Stimulated activated memory B cell treated with anti-CD40 and anti-IgM and Interleukin-4, amounts not matched to agents 10 μg/mL and 1 μg/mL and 100 μg/mL, for 72 hours (primary cell): ENCODE measurements at regions not wholly inside any gene's neighbourhood (a gene's known extent, or its start where the extent isn't known, plus 50 kb on each side); places are given as distances from the start of the nearest gene placed in this dataset.
"Not testable (repeated sequence)": the region's sequence is repeated elsewhere in the genome, so short reads cannot be mapped to it uniquely, and the experiment has no call there.

Source experiments
- ATAC-seq: fragments of 150-1000 bp; cut with Tn5 transposase; 2 replicates; pipeline ENCODE4 v1.10.0; 2021
- H3K27ac Mint-ChIP-seq: one replicate; pipeline ENCODE4 v1.8.0; 2022; ENCODE audit warnings: mild to moderate bottlenecking, mixed read lengths
- H3K27me3 Mint-ChIP-seq: one replicate; pipeline ENCODE4 v1.8.0; 2022; ENCODE audit warnings: mixed read lengths
- H3K36me3 Mint-ChIP-seq: one replicate; pipeline ENCODE4 v1.8.0; 2022; ENCODE audit warnings: mixed read lengths
- H3K4me1 Mint-ChIP-seq: one replicate; pipeline ENCODE4 v1.8.0; 2022; ENCODE audit warnings: mixed read lengths
- H3K4me3 Mint-ChIP-seq: one replicate; pipeline ENCODE4 v1.8.0; 2022; ENCODE audit warnings: mild to moderate bottlenecking, moderate library complexity, mixed read lengths
- H3K9me3 Mint-ChIP-seq: one replicate; pipeline ENCODE4 v1.8.0; 2022; ENCODE audit warnings: mixed read lengths

GRCh38 chr16:60816461-60816860 is 1219.8 kb downstream of the CDH8 start:
- Mint-ChIP-seq H3K36me3 (no peaks in the 10 kb centered on the region), H3K4me1 (no peaks in the 10 kb centered on the region)

DNA sequence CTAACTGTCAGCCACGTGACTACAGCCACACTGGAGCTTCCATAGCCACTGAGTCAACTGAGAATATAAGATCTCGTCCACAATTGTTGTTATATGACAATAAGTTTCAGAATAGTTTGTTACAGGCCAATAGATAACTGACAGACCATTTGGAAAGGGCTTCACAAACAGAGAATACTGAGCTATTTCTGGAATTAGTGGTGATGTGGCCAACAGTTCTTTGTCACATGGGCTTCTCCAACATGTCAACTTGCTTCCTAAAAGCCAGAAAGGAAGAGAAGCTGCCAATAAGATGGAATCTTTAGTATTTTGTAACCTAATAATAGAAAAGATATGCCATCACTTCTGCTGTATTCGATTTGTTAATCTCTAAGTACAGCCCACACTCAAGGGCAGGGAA is 1220.4 kb downstream of the CDH8 start:
- Mint-ChIP-seq H3K9me3 (no peaks in the 10 kb centered on the region), H3K4me3 (no peak overlapping the region), H3K36me3 (no peaks in the 10 kb centered on the region), H3K27me3 (no peaks in the 10 kb centered on the region), H3K27ac (no peak overlapping the region), H3K4me1 (no peaks in the 10 kb centered on the region)
- no peak for ATAC-seq

More at GRCh38 chr16:60816461-60816860, 1219.8 kb downstream of the CDH8 start:
- H3K27ac Mint-ChIP-seq, result no peak overlapping the region
- H3K9me3 Mint-ChIP-seq, result no peaks in the 10 kb centered on the region
- H3K4me3 Mint-ChIP-seq, result no peak overlapping the region
- no peaks in the 10 kb centered on the region for H3K27me3 Mint-ChIP-seq
- ATAC-seq, result no peak

GRCh38 chr16:60815033-60815432 is 1221.2 kb downstream of the CDH8 start:
- H3K36me3 Mint-ChIP-seq, result no peaks in the 10 kb centered on the region
- H3K4me1 Mint-ChIP-seq, result no peaks in the 10 kb centered on the region
- H3K4me3 Mint-ChIP-seq, result no peak overlapping the region
- H3K27ac Mint-ChIP-seq, result no peak overlapping the region
- no peak for ATAC-seq
- H3K9me3 Mint-ChIP-seq, result no peaks in the 10 kb centered on the region
- H3K27me3 Mint-ChIP-seq, result no peaks in the 10 kb centered on the region

DNA sequence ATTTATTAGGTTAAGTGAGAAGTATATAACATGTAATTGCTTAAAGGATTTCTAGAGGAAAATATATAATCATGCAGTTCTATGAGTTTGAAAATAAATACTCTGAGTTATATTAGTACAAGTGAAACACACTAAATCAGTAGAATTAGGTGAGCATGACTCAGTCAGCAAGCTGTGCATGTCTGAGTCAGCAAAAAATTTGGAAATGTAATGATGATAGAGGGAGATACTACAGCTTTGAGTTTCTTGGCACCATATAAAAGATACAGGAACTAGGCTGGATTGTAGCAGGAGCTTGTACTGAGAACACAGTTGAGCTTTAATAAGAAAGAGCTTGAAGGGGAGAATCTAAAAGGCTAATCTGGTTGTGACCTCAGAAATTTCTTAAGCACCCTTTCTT is 1224.6 kb downstream of the CDH8 start:
- peaks cover 5% of the 10 kb centered on the region for H3K9me3 Mint-ChIP-seq
- ATAC-seq, result no peak
- no peaks in the 10 kb centered on the region for H3K27me3 Mint-ChIP-seq
- no peak overlapping the region for H3K27ac Mint-ChIP-seq
- H3K4me3 Mint-ChIP-seq, result no peak overlapping the region
- H3K36me3 Mint-ChIP-seq, result no peaks in the 10 kb centered on the region
- no peaks in the 10 kb centered on the region for H3K4me1 Mint-ChIP-seq

GRCh38 chr16:60811051-60811608 is 1225.1 kb downstream of the CDH8 start:
- no peaks in the 10 kb centered on the region for H3K4me1 Mint-ChIP-seq
- no peaks in the 10 kb centered on the region for H3K36me3 Mint-ChIP-seq
- no peak overlapping the region for H3K4me3 Mint-ChIP-seq
- no peak for ATAC-seq
- H3K27ac Mint-ChIP-seq, result no peak overlapping the region
- H3K27me3 Mint-ChIP-seq, result no peaks in the 10 kb centered on the region
- peaks cover 8% of the 10 kb centered on the region for H3K9me3 Mint-ChIP-seq

- H3K36me3 Mint-ChIP-seq, result no peaks in the 10 kb centered on the region
- H3K27ac Mint-ChIP-seq, result no peak overlapping the region
- H3K4me3 Mint-ChIP-seq, result no peak overlapping the region
- ATAC-seq, result no peak
- H3K4me1 Mint-ChIP-seq, result no peaks in the 10 kb centered on the region
- H3K27me3 Mint-ChIP-seq, result no peaks in the 10 kb centered on the region
- H3K9me3 Mint-ChIP-seq, result peaks cover 8% of the 10 kb centered on the region
Measured at GRCh38 chr16:60810250-60810649, 1226.0 kb downstream of the CDH8 start.

- no peaks in the 10 kb centered on the region for H3K4me1 Mint-ChIP-seq
Measured at GRCh38 chr16:60792437-60792836, 1243.8 kb downstream of the CDH8 start.

GRCh38 chr16:60788631-60789030 is 1247.6 kb downstream of the CDH8 start:
- Mint-ChIP-seq H3K9me3 (no peaks in the 10 kb centered on the region), H3K4me3 (no peak overlapping the region), H3K27ac (no peak overlapping the region), H3K4me1 (no peaks in the 10 kb centered on the region), H3K36me3 (no peaks in the 10 kb centered on the region), H3K27me3 (no peaks in the 10 kb centered on the region)
- ATAC-seq, result no peak

More at GRCh38 chr16:60792437-60792836, 1243.8 kb downstream of the CDH8 start:
- H3K27ac Mint-ChIP-seq, result no peak overlapping the region
- no peaks in the 10 kb centered on the region for H3K36me3 Mint-ChIP-seq
- no peaks in the 10 kb centered on the region for H3K27me3 Mint-ChIP-seq
- ATAC-seq, result no peak
- H3K9me3 Mint-ChIP-seq, result no peaks in the 10 kb centered on the region
- H3K4me3 Mint-ChIP-seq, result no peak overlapping the region

DNA sequence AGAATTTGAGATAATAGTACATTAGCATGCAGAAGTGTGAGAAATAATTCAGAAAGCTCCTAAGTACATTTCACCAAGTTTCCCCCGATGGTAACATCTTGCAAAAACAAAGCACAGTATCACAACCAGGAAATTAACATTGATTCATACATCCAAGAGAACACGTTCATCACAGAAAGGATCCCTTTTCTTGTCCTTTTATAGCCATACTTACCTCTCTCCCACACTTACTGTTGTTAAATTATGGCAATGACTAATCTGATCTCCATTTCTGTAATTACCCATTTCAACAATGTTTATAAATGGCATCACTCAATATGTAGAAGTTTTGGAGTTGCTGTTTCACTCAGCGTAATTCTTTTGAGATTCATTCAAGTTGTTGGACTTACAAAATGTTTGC is 1260.0 kb downstream of the CDH8 start:
- H3K27me3 Mint-ChIP-seq, result no peaks in the 10 kb centered on the region
- no peaks in the 10 kb centered on the region for H3K4me1 Mint-ChIP-seq
- no peak overlapping the region for H3K4me3 Mint-ChIP-seq
- no peak for ATAC-seq
- no peak overlapping the region for H3K27ac Mint-ChIP-seq
- peaks cover 20% of the 10 kb centered on the region for H3K9me3 Mint-ChIP-seq
- H3K36me3 Mint-ChIP-seq, result no peaks in the 10 kb centered on the region

GRCh38 chr16:60771138-60771537 is 1265.1 kb downstream of the CDH8 start:
- ATAC-seq, result no peak
- no peak overlapping the region for H3K27ac Mint-ChIP-seq
- no peaks in the 10 kb centered on the region for H3K4me1 Mint-ChIP-seq
- no peak overlapping the region for H3K4me3 Mint-ChIP-seq
- no peaks in the 10 kb centered on the region for H3K27me3 Mint-ChIP-seq
- H3K9me3 Mint-ChIP-seq, result peaks cover 16% of the 10 kb centered on the region
- H3K36me3 Mint-ChIP-seq, result no peaks in the 10 kb centered on the region

DNA sequence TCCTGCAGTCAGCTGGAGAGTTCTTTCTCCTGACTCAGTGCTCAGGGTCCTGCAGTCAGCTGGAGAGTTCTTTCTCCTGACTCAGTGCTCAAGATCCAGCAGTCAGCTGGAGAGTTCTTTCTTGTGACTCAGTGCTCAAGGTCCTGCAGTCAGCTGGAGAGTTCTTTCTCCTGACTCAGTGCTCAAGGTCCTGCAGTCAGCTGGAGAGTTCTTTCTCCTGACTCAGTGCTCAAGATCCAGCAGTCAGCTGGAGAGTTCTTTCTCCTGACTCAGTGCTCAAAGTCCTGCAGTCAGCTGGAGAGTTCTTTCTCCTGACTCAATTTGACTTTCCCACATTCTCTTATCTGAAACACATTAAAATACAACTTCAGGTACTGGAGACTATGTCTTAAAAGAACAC is 1265.9 kb downstream of the CDH8 start:
- not testable (repeated sequence) for H3K36me3 Mint-ChIP-seq, ATAC-seq, H3K27ac Mint-ChIP-seq, H3K27me3 Mint-ChIP-seq, H3K4me3 Mint-ChIP-seq, H3K4me1 Mint-ChIP-seq
- H3K9me3 Mint-ChIP-seq, result peaks cover 16% of the 10 kb centered on the region

DNA sequence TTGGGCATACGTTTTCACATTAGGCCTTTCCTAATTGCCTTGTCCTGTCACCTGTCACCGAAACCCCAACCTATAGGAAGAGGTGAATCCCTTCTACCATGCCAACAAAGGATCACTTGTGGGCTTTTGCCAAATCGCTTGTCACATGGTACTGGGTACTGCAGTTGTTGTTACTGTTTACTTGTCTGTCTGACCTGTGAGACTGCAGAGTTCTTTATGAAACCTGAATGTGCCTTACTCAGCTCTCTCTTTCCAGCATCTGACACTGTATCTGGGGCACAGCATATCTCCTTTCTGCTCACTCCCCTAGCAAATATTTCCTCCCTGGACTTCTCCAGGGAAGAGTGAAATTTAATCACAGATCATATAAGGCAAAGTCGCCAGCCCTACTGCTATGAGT is 1272.4 kb downstream of the CDH8 start:
- ATAC-seq, result no peak
- no peaks in the 10 kb centered on the region for H3K4me1 Mint-ChIP-seq
- H3K27me3 Mint-ChIP-seq, result no peaks in the 10 kb centered on the region
- no peak overlapping the region for H3K4me3 Mint-ChIP-seq
- peaks cover 3% of the 10 kb centered on the region for H3K9me3 Mint-ChIP-seq
- no peak overlapping the region for H3K27ac Mint-ChIP-seq
- H3K36me3 Mint-ChIP-seq, result no peaks in the 10 kb centered on the region

GRCh38 chr16:60755907-60756306 is 1280.3 kb downstream of the CDH8 start:
- H3K9me3 Mint-ChIP-seq, result no peaks in the 10 kb centered on the region
- no peak for ATAC-seq
- no peak overlapping the region for H3K27ac Mint-ChIP-seq
- no peak overlapping the region for H3K4me3 Mint-ChIP-seq
- no peaks in the 10 kb centered on the region for H3K27me3 Mint-ChIP-seq
- H3K36me3 Mint-ChIP-seq, result no peaks in the 10 kb centered on the region
- no peaks in the 10 kb centered on the region for H3K4me1 Mint-ChIP-seq

DNA sequence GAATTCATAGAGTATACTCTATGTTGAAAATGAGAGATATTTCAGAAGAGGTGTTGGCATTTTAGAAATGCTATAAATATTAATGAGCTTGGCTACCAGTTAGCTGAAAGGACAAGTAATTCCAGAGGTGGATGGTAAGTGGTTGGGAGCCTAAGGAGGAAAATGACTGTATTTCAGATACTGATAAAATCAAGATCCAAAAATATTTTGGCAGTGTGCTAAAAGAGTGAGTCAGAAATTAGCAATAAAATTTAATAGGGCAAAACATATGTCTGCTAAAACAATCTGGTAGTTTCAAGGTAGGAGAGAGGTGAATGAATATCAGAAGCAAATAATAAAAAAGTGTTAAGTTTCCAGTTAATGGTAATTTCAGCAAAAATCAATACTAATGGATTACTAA is 1287.9 kb downstream of the CDH8 start:
- Mint-ChIP-seq H3K36me3 (no peaks in the 10 kb centered on the region), H3K27me3 (no peaks in the 10 kb centered on the region), H3K4me1 (no peaks in the 10 kb centered on the region), H3K4me3 (no peak overlapping the region), H3K9me3 (peaks cover 13% of the 10 kb centered on the region), H3K27ac (no peak overlapping the region)
- ATAC-seq, result no peak

GRCh38 chr16:60744198-60744597 is 1292.0 kb downstream of the CDH8 start:
- Mint-ChIP-seq H3K36me3 (no peaks in the 10 kb centered on the region), H3K27ac (no peak overlapping the region), H3K4me1 (no peaks in the 10 kb centered on the region), H3K4me3 (no peak overlapping the region), H3K9me3 (peaks cover 21% of the 10 kb centered on the region), H3K27me3 (no peaks in the 10 kb centered on the region)
- ATAC-seq, result no peak

DNA sequence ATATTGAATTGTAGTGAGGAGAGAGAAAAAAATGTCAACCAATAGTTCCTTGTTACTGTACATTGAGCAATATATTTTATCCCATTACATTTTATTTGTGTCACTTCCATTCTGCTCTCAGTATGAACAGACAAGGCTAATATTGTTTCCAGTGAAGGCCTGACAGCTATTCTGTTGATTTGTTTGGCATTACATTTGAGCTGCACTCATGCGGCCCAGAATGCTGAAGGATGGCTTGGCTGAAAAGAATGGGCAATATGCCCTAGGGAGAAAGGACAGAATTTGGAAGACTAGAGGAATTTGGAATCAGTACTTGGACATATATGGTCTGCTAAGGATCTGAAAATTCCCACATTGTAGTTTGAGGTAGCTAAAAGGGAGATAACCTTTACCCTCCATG is 1294.4 kb downstream of the CDH8 start:
- Mint-ChIP-seq H3K4me3 (no peak overlapping the region), H3K4me1 (no peaks in the 10 kb centered on the region), H3K27me3 (no peaks in the 10 kb centered on the region), H3K36me3 (no peaks in the 10 kb centered on the region), H3K9me3 (peaks cover 16% of the 10 kb centered on the region), H3K27ac (no peak overlapping the region)
- no peak for ATAC-seq
